ENCODE measurements at regions not wholly inside any gene's neighbourhood (a gene's known extent, or its start where the extent isn't known, plus 50 kb on each side); places are given as distances from the start of the nearest gene placed in this dataset.

DNA sequence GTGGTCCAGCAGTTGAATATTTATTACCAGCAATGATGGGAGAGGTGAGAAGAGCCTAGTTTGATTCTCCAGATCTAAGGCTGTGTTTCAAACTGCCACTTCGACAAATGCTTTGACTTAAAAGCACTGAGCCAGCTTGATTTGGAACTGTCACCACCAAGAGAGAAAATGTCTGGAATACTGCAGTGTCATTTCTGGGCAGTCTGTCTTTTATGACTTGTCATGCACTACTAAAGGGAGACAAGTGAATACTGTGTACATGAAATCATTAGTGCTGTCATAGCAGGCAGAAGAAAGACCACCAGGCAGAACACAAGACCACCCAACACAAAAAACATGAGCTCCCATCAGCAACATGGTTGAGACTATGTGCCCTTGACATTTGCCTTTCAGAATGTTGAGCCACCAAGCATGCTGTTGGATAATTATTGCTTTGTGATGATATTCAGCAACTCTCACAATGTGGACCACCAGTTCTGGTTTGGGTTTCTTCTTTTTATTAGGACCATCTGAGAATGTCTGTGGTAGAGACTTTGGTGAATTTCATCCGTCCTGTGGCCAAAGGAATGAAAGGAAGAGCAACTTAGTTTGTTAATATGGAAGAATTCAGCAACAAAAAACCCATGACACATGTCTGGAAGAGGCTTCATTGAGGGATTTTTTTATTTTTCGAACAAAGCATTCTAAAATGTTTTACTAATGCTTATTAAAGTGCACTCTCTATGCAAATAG, 125.8 kb downstream of the NTMT2 start:
- in situ Hi-C loops (cut with MboI): no loop called here
- Histone ChIP-seq H4K20me1 (replicated peaks; ENCODE audit: control insufficient read depth, insufficient read depth, low read length) (no peaks in the 10 kb centered on the region), H3K27me3 (ENCODE audit: control insufficient read depth in 2 of 2, insufficient read depth in 2 of 2, low read length in 2 of 2) (no peaks in the 10 kb centered on the region), H2AFZ (ENCODE audit: low read depth, low read length) (no peak overlapping the region), H3K4me1 (replicated peaks in 1 of 2; ENCODE audit: control insufficient read depth in 2 of 2, insufficient read depth in 2 of 2, low read length in 2 of 2) (no peaks in the 10 kb centered on the region), H3K9ac (ENCODE audit: insufficient read depth in 1 of 2, low read depth in 2 of 2, low read length in 2 of 2) (no peak overlapping the region), H3K4me3 (no peak overlapping the region), H3K79me2 (ENCODE audit: control insufficient read depth, insufficient read depth, low read length) (no peaks in the 10 kb centered on the region), H3K27ac (ENCODE audit: extremely low read depth, low read depth, low read length) (no peak overlapping the region), H3K9me1 (ENCODE audit: control insufficient read depth, insufficient read depth, low read length) (no peaks in the 10 kb centered on the region), H3K36me3 (ENCODE audit: control insufficient read depth, insufficient read depth, low read length) (no peaks in the 10 kb centered on the region), H3K4me2 (ENCODE audit: insufficient read depth, low read length) (no peak overlapping the region), H3K9me3 (replicated peaks; ENCODE audit: control insufficient read depth, insufficient read depth, low read depth, low read length) (no peaks in the 10 kb centered on the region; the same call in 1 of the 2 replicates)
- CTCF ChIA-PET (ENCODE audit: low intra/inter-chr PET ratio): no interaction called here
- 0% methylated on average over 3 of the region's 3 CpGs for WGBS (ENCODE audit: insufficient coverage, low coverage, missing lambda C conversion rate)
- intact Hi-C loops (cut with micrococcal nuclease): no loop called here
- POLR2A ChIA-PET: no interaction called here
- no peak for DNase-seq (ENCODE audit: extremely low read depth in 1 of 4, low spot score in 3 of 4)
- BruUV-seq (replicated peaks): no TSS peak
- TF ChIP-seq, protein P1, sequence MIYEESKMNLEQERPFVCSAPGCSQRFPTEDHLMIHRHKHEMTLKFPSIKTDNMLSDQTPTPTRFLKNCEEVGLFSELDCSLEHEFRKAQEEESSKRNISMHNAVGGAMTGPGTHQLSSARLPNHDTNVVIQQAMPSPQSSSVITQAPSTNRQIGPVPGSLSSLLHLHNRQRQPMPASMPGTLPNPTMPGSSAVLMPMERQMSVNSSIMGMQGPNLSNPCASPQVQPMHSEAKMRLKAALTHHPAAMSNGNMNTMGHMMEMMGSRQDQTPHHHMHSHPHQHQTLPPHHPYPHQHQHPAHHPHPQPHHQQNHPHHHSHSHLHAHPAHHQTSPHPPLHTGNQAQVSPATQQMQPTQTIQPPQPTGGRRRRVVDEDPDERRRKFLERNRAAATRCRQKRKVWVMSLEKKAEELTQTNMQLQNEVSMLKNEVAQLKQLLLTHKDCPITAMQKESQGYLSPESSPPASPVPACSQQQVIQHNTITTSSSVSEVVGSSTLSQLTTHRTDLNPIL (CRISPR knock-in tag; IDR thresholded peaks at IDR 0.05): no peak
- TF ChIP-seq ELF4 (CRISPR knock-in tag; IDR thresholded peaks at IDR 0.05) (no peak), NR3C1 (CRISPR knock-in tag; IDR thresholded peaks at IDR 0.05) (no peak), NFYB (IDR thresholded peaks at IDR 0.05; ENCODE audit: extremely low read depth, insufficient read length) (no peak), SNIP1 (IDR thresholded peaks at IDR 0.05; ENCODE audit: low read depth) (no peak), RB1 (IDR thresholded peaks at IDR 0.05; ENCODE audit: low read depth) (no peak), TCF3 (CRISPR knock-in tag; IDR thresholded peaks at IDR 0.05) (no peak), NBN (IDR thresholded peaks at IDR 0.05; ENCODE audit: low read depth) (no peak), TCF7 (IDR thresholded peaks at IDR 0.05; ENCODE audit: borderline replicate concordance) (no peak), PHB2 (IDR thresholded peaks at IDR 0.05; ENCODE audit: low read depth) (no peak)
- no peak for FAIRE-seq
- no peak for ATAC-seq
